SK-N-SH (cell line): ENCODE measurements at regions not wholly inside any gene's neighbourhood (a gene's known extent, or its start where the extent isn't known, plus 50 kb on each side); places are given as distances from the start of the nearest gene placed in this dataset.

Experiments used
- CHD2 ChIP-seq: fragments of 150-350 bp; IDR thresholded peaks from 2 replicates; pipeline ENCODE4 v1.6.1; 2018; ENCODE audit warnings: low read length; ENCODE audit not compliant: partially characterized antibody
- EP300 ChIP-seq, 2 experiments: IDR thresholded peaks; 2 replicates each; pipeline versions ENCODE4 v1.4.0 to v1.6.1; 2012; ENCODE audit warnings: borderline replicate concordance in 1 of 2, low read depth in 1 of 2, low read length in 1 of 2
- FOXM1 ChIP-seq: IDR thresholded peaks from 2 replicates; pipeline ENCODE4 v1.4.0; 2012; ENCODE audit warnings: low read depth, mild to moderate bottlenecking
- MEF2A ChIP-seq: IDR thresholded peaks from 2 replicates; pipeline ENCODE4 v1.4.0; 2012; ENCODE audit warnings: low read depth, borderline replicate concordance
- NRF1 ChIP-seq: IDR thresholded peaks from 2 replicates; pipeline ENCODE4 v1.6.1; 2012; ENCODE audit warnings: low read depth, mild to moderate bottlenecking, low read length
- POLR2AphosphoS5 ChIP-seq: IDR thresholded peaks from 2 replicates; pipeline ENCODE4 v1.6.1; 2012; ENCODE audit warnings: low read depth, low read length
- TF ChIP-seq, protein P1 (sequence below): fragments of 200-600 bp; sonication (generic); IDR thresholded peaks from 2 replicates; pipeline ENCODE4 v1.6.1; 2017; ENCODE audit warnings: antibody characterized with exemption, mild to moderate bottlenecking, moderate library complexity

DNA sequence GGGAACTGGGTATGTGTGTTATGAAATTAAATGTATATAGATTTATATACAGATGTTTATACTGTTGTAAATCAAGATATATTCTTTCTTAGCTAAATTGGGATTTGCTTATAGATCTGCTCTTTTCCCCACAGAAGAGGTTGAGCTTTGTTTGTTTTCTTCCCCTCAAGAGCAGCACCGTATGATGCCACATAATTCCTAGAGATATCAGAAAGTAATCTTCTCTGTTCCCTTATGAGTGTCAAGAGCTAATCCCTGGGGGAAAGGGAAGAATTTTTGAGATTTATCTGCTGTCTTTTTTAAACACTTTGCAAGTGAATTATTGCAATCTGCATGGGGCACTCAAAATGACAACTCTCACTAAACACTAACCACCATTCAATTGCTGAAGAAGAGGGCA, 68.7 kb upstream of the SP4 start:
- TF ChIP-seq CHD2 = no peak
- no peak for TF ChIP-seq EP300 (IDR thresholded peaks at IDR 0.05; ENCODE audit: borderline replicate concordance in 1 of 2, low read depth in 1 of 2, low read length in 1 of 2)
- TF ChIP-seq, protein P1, sequence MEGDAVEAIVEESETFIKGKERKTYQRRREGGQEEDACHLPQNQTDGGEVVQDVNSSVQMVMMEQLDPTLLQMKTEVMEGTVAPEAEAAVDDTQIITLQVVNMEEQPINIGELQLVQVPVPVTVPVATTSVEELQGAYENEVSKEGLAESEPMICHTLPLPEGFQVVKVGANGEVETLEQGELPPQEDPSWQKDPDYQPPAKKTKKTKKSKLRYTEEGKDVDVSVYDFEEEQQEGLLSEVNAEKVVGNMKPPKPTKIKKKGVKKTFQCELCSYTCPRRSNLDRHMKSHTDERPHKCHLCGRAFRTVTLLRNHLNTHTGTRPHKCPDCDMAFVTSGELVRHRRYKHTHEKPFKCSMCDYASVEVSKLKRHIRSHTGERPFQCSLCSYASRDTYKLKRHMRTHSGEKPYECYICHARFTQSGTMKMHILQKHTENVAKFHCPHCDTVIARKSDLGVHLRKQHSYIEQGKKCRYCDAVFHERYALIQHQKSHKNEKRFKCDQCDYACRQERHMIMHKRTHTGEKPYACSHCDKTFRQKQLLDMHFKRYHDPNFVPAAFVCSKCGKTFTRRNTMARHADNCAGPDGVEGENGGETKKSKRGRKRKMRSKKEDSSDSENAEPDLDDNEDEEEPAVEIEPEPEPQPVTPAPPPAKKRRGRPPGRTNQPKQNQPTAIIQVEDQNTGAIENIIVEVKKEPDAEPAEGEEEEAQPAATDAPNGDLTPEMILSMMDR = no peak
- no peak for TF ChIP-seq FOXM1
- no peak for TF ChIP-seq MEF2A
- no peak for TF ChIP-seq NRF1
- no peak for TF ChIP-seq POLR2AphosphoS5
